GM12801 (cell line): ENCODE measurements at regions not wholly inside any gene's neighbourhood (a gene's known extent, or its start where the extent isn't known, plus 50 kb on each side); places are given as distances from the start of the nearest gene placed in this dataset.

ENCODE experiments used
- TF ChIP-seq, protein P1 (sequence below): IDR thresholded peaks from one replicate; pipeline ENCODE4 v1.5.1; 2011; ENCODE audit warnings: control low read depth; ENCODE audit not compliant: insufficient read length; ENCODE audit errors: extremely low read depth

DNA sequence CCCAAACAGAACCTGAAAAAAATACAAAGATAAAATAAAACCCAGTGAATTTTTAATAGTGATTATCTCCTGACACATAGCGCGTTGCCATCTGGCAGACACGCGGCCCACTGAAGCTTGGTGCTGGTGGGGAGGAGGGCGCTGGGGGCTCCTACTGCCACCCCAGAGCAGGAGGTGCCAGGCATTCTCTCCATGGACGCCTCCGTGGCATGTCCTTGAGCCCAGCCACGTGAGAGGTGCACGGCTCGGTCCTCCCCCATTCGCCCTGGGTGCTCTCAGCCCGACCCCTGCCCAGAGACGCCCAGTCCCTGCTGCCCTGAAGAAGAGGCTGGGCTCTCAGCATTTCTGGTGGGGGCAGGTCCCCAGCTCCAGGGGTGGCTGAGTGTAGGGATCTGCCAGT, 142.2 kb upstream of the GSE1 start:
- TF ChIP-seq, protein P1, sequence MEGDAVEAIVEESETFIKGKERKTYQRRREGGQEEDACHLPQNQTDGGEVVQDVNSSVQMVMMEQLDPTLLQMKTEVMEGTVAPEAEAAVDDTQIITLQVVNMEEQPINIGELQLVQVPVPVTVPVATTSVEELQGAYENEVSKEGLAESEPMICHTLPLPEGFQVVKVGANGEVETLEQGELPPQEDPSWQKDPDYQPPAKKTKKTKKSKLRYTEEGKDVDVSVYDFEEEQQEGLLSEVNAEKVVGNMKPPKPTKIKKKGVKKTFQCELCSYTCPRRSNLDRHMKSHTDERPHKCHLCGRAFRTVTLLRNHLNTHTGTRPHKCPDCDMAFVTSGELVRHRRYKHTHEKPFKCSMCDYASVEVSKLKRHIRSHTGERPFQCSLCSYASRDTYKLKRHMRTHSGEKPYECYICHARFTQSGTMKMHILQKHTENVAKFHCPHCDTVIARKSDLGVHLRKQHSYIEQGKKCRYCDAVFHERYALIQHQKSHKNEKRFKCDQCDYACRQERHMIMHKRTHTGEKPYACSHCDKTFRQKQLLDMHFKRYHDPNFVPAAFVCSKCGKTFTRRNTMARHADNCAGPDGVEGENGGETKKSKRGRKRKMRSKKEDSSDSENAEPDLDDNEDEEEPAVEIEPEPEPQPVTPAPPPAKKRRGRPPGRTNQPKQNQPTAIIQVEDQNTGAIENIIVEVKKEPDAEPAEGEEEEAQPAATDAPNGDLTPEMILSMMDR: no peak

DNA sequence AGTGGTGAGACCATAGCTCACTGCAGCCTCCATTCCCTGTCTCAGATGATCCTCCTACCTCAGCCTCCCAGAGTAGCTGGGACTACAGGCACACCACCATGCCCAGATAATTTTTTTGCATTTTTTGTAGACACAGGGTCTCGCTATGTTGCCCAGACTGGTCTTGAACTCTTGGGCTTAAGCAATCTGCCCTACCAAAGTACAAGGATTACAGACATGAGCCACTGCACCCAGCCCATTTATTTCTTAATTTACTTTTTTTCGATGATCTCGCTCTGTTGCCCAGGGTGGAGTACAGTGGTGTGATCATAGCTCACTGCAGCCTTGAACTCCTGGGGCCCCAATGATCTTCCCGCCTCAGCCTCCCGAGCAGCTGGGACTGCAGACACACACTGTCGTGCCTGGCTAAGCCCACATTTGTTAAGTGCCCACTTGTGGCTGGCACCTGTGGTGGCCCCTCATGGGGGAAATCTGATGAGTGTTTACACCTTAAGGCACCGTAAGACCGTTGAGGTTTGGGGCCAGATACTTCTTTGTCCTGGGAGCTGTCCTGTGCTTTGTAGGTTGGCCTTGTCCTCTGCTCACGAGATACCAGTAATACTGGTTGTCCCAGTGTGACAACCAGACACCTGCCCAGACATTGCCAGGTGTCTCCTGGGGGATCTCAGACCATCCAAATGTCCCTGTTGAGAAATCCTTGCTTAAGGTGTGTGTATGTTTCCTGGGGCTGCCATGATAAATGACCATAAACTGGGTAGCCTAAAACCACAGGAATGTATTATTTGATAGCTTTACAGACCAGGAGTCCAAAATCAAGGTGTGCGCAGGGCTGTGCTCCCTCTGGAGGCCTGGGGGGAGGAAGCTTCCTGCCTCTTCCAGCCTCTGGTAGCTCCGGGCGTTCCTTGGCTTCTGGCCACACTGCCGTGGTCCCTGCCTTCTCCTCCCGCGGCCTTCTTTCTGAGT, 141.4 kb upstream of the GSE1 start:
- TF ChIP-seq, protein P1: no peak

DNA sequence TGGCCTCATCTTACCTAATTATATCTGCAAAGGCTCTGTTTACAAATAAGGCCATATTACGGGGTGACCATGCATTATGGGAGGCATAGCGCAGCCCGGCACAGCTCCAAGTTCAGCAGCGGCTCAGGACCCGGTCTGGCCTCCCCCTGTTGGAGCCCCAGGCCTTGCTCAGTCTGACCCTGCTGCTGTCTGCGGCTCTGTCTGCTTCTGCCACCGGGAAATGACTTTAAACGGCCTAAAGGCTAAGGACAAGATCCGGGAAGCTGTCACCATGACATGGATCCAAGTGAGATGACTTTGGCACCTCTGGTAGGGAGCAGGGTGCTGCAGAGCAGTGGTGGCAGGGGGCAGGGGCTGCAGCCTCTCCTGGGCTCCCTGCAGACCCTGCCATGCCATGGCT, 140.6 kb upstream of the GSE1 start:
- TF ChIP-seq, protein P1: no peak

DNA sequence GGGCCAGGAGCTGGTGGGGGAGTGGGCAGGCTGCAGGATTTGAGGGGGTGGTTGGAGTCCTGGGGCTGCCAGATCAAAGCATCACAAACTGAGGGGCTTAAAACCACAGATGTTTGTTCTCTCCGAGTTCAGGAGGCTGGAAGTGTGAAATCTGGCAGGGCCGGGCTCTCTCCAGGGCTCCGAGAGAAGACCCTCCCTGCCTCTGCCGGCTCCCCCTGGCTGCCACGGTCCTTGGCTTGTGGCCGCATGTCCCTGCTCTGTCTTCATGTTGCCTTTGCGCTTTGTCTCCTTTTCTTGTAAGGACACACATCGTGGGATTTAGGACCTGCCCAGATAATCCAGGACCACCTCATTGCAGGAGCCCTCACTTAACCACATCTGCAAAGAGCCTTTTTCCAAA, 139.8 kb upstream of the GSE1 start:
- TF ChIP-seq, protein P1: no peak

DNA sequence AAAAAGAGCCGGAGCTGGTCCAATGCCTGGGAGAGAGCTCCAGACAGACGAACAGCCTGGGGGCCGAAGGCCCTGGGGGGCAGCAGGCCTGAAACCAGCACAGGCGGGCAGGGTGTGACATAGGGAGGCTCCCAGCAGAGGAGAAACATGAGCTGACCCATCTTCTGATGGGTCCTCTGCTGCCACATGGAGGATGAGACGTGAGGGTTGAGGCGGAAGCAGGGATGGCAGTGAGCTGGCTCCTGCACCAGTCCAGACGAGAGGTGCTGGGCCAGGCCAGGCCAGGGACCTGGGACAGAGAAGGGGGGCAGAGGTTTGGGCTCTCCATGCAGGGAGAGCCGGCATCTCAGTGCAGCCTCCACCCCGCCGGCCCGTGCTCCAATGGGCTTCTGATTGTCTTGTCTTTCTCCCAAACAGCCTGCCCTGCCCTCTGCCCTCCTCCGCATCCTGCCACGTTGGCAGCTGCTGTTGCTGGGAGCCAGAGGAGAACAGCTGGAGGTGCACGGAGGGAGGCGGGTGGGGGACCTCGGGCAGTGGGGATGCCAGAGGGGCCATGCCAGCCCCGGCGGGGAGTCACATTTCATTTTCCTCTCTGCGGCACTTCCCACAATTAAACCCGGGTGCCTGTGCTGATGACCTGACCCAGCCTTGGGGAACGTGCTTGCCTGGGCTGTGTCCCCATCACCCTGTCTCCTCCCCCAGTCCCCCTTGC, 139.1 kb upstream of the GSE1 start:
- TF ChIP-seq, protein P1: no peak

DNA sequence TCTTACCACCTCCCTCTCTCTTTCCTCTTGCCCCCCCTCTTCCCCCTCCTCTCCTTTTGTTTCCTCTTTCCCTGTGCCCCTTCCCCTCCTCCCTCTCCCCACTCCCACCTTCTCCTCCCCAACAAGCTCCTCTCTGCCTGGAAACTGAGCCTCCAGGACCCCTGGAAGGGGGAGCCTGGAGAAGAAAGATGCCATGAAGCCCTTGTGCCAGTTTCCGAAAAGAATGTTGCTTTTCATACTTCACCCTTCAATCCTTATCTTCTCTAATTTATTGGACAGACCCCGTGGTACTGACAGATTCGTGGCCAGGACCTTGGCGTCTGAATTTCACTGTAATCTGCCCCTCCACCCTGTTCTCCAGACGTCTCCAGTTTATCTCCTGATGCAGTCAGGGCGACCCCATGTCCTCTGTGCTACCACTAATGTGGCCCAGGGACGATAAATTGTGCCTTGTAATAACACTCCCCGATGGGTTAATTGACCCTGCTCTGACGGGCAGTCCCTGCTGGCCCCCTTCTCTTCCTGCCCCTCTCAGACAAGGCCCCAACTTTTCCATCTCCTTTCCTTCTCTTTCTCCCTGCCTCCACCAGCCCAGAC, 138.4 kb upstream of the GSE1 start:
- TF ChIP-seq, protein P1: no peak

DNA sequence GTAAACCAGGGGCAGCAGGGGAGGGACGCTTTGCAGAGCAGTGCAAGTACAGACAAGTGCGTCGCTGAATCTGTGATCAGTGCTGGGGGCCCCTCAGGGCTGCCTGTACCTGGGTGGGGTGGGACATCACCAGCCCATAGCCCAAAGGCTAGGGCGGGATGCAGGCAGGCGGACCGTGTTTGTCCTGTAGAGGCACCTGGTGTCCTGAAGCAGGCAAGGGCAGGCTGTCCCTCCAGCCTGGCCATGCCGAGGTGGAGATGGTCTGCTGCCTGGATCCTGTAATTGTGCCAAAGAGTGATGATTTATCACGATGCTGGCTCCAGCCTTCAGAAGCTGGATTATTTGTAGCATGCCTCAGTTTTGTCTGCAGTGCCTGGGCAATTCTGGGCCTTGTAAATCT, 137.9 kb upstream of the GSE1 start:
- TF ChIP-seq, protein P1: no peak
